DND-41 (cell line): ENCODE measurements at regions not wholly inside any gene's neighbourhood (a gene's known extent, or its start where the extent isn't known, plus 50 kb on each side); places are given as distances from the start of the nearest gene placed in this dataset.

Experiments
- ATAC-seq: fragments of 200-7000 bp; cut with Tn5 transposase; 3 replicates; pipeline ENCODE4 v1.9.1; 2021; ENCODE audit warnings: low read depth; ENCODE audit not compliant: insufficient read depth
- DNase-seq: peaks from one replicate; pipeline ENCODE4 v3.0.0-alpha.2; 2020
- H2AFZ ChIP-seq: 2 replicates; pipeline ENCODE4 v1.6.0; 2012; ENCODE audit warnings: low read depth, low read length
- H3K27ac ChIP-seq: 2 replicates; pipeline ENCODE4 v1.5.1; 2012; ENCODE audit warnings: low read length, inconsistent platforms
- H3K27me3 ChIP-seq: fragments of 200-600 bp; sonication (generic); 2 replicates; pipeline ENCODE4 v1.6.0; 2012; ENCODE audit warnings: low read length, mild to moderate bottlenecking, inconsistent platforms; ENCODE audit not compliant: insufficient read depth, poor library complexity
- H3K36me3 ChIP-seq: 2 replicates; pipeline ENCODE4 v1.5.1; 2012; ENCODE audit warnings: low read length, inconsistent platforms; ENCODE audit not compliant: insufficient read depth
- H3K4me1 ChIP-seq: 2 replicates; pipeline ENCODE4 v1.5.1; 2012; ENCODE audit warnings: mild to moderate bottlenecking, low read length; ENCODE audit not compliant: insufficient read depth
- H3K4me2 ChIP-seq: 2 replicates; pipeline ENCODE4 v1.6.0; 2012; ENCODE audit warnings: mild to moderate bottlenecking, moderate library complexity, low read length, inconsistent platforms; ENCODE audit not compliant: insufficient read depth
- H3K4me3 ChIP-seq, 2 experiments: fragments of 200-600 bp in 1 of 2; shearing (Covaris generic) in 1 of 2; 2 replicates each; pipeline ENCODE4 v1.5.1; 2012 to 2016; ENCODE audit warnings: inconsistent platforms in 2 of 2, low read length in 2 of 2, mild to moderate bottlenecking in 2 of 2, low read depth in 1 of 2, moderate library complexity in 1 of 2
- H3K79me2 ChIP-seq: 2 replicates; pipeline ENCODE4 v1.6.0; 2012; ENCODE audit warnings: low read length, inconsistent platforms; ENCODE audit not compliant: insufficient read depth
- H3K9ac ChIP-seq: 2 replicates; pipeline ENCODE4 v1.6.0; 2012; ENCODE audit warnings: low read depth, mild to moderate bottlenecking, inconsistent platforms, low read length, moderate library complexity
- H3K9me3 ChIP-seq: 2 replicates; pipeline ENCODE4 v1.5.1; 2012; ENCODE audit warnings: low read length, moderate library complexity, mild to moderate bottlenecking, inconsistent platforms; ENCODE audit not compliant: insufficient read depth, severe bottlenecking
- H4K20me1 ChIP-seq: 2 replicates; pipeline ENCODE4 v1.6.0; 2012; ENCODE audit warnings: low read length; ENCODE audit not compliant: insufficient read depth
- EZH2 ChIP-seq: IDR thresholded peaks from 3 replicates; pipeline ENCODE4 v1.6.1; 2012; ENCODE audit warnings: borderline replicate concordance, low read depth, mild to moderate bottlenecking, moderate library complexity, low read length, inconsistent platforms; ENCODE audit not compliant: severe bottlenecking
- TF ChIP-seq, protein P1 (sequence below): IDR thresholded peaks from 2 replicates; pipeline ENCODE4 v1.5.1; 2012; ENCODE audit warnings: borderline replicate concordance, low read length, moderate library complexity, mild to moderate bottlenecking; ENCODE audit not compliant: poor library complexity, severe bottlenecking; ENCODE audit errors: extremely low read depth

GRCh38 chr2:183408562-183408961, 284.3 kb downstream of the NUP35 start:
- TF ChIP-seq, protein P1, sequence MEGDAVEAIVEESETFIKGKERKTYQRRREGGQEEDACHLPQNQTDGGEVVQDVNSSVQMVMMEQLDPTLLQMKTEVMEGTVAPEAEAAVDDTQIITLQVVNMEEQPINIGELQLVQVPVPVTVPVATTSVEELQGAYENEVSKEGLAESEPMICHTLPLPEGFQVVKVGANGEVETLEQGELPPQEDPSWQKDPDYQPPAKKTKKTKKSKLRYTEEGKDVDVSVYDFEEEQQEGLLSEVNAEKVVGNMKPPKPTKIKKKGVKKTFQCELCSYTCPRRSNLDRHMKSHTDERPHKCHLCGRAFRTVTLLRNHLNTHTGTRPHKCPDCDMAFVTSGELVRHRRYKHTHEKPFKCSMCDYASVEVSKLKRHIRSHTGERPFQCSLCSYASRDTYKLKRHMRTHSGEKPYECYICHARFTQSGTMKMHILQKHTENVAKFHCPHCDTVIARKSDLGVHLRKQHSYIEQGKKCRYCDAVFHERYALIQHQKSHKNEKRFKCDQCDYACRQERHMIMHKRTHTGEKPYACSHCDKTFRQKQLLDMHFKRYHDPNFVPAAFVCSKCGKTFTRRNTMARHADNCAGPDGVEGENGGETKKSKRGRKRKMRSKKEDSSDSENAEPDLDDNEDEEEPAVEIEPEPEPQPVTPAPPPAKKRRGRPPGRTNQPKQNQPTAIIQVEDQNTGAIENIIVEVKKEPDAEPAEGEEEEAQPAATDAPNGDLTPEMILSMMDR: no peak
- TF ChIP-seq EZH2: no peak
- Histone ChIP-seq H4K20me1 (no peaks in the 10 kb centered on the region), H3K27me3 (no peaks in the 10 kb centered on the region), H3K4me2 (no peak overlapping the region), H3K27ac (no peak overlapping the region), H3K36me3 (no peaks in the 10 kb centered on the region), H2AFZ (no peak overlapping the region), H3K9me3 (no peaks in the 10 kb centered on the region), H3K4me1 (no peaks in the 10 kb centered on the region), H3K9ac (no peak overlapping the region), H3K4me3 (no peak overlapping the region), H3K79me2 (no peaks in the 10 kb centered on the region)
- ATAC-seq: no peak
- no peak for DNase-seq

DNA sequence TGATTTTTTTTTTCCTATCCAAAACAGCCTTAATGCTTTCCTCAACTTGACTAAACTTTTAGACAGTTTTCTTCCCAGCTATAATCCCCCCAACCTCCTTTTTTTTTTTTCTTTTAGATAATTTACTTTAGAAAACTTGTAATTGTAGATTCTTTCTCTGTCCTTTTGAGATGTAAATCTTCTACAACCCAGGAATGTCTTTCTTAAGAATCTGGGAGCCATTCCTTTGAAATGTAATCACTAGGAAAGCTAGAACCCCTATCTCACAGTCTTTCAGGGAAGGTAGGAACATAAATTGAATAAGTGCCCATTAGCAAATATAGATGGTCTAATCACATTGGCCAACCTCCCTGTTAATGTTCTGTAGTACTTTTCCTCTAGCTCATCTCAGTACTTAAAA, 285.4 kb downstream of the NUP35 start:
- no peaks in the 10 kb centered on the region for H3K79me2 ChIP-seq
- H3K36me3 ChIP-seq: no peaks in the 10 kb centered on the region
- no peak overlapping the region for H3K4me2 ChIP-seq
- H3K9ac ChIP-seq: no peak overlapping the region
- TF ChIP-seq, protein P1: no peak
- no peak for TF ChIP-seq EZH2
- H3K27me3 ChIP-seq: no peaks in the 10 kb centered on the region
- no peaks in the 10 kb centered on the region for H4K20me1 ChIP-seq
- no peaks in the 10 kb centered on the region for H3K9me3 ChIP-seq
- DNase-seq (no peak), ATAC-seq (no peak)
- no peak overlapping the region for H2AFZ ChIP-seq
- no peaks in the 10 kb centered on the region for H3K4me1 ChIP-seq
- no peak overlapping the region for H3K27ac ChIP-seq
- no peak overlapping the region for H3K4me3 ChIP-seq

- TF ChIP-seq EZH2: no peak
- TF ChIP-seq, protein P1: no peak
- H3K36me3 ChIP-seq: no peaks in the 10 kb centered on the region
- no peak for DNase-seq
- no peak overlapping the region for H3K4me3 ChIP-seq
- H3K4me2 ChIP-seq: no peak overlapping the region
- H4K20me1 ChIP-seq: no peaks in the 10 kb centered on the region
- H2AFZ ChIP-seq: no peak overlapping the region
- no peaks in the 10 kb centered on the region for H3K9me3 ChIP-seq
- H3K27me3 ChIP-seq: no peaks in the 10 kb centered on the region
- H3K79me2 ChIP-seq: no peaks in the 10 kb centered on the region
- no peak overlapping the region for H3K27ac ChIP-seq
- ATAC-seq: no peak
- no peaks in the 10 kb centered on the region for H3K4me1 ChIP-seq
- no peak overlapping the region for H3K9ac ChIP-seq
Measured at GRCh38 chr2:183416753-183417152, 292.5 kb downstream of the NUP35 start.

DNA sequence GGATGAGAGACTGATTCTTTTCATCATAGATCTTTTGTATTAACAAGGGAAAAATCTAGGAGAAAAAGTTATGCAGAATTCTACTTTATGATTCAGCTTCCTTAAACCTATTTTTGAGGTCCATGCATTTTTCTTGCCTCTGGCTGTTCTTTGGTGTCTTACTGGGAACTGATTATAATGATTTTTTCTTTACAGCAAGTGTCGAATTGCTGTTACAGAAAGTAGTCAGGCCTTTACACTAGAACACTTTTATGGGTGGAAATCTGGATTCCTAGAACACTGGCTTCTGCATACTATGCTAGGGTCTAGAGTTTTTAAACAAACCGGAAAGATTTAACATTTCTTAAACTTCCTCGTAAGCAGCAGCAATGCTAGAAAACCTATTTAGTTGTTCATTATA, 302.6 kb downstream of the NUP35 start:
- Histone ChIP-seq H3K4me3 (no peak overlapping the region), H3K79me2 (no peaks in the 10 kb centered on the region), H3K4me2 (no peak overlapping the region), H2AFZ (no peak overlapping the region), H3K27ac (no peak overlapping the region), H3K4me1 (no peaks in the 10 kb centered on the region), H3K9ac (no peak overlapping the region), H3K9me3 (no peaks in the 10 kb centered on the region), H3K36me3 (no peaks in the 10 kb centered on the region), H4K20me1 (no peaks in the 10 kb centered on the region), H3K27me3 (no peaks in the 10 kb centered on the region)
- DNase-seq: no peak
- no peak for TF ChIP-seq EZH2
- TF ChIP-seq, protein P1: no peak
- no peak for ATAC-seq
